SJCRH30 (cell line): ENCODE measurements at regions not wholly inside any gene's neighbourhood (a gene's known extent, or its start where the extent isn't known, plus 50 kb on each side); places are given as distances from the start of the nearest gene placed in this dataset.
A peak's percentile ranks its signal among the peaks of the same experiment; 100 is the strongest.

ENCODE experiments used
- DNase-seq, 2 experiments: peaks; one replicate each; pipeline ENCODE4 v3.0.0-alpha.2; 2015 to 2020
- H3K27ac ChIP-seq: fragments of 250-450 bp; sonication (Bioruptor Pico); 2 replicates; pipeline ENCODE4 v1.5.1; 2020; ENCODE audit warnings: mild to moderate bottlenecking, moderate library complexity
- H3K27me3 ChIP-seq: fragments of 250-450 bp; sonication (Bioruptor Pico); 2 replicates; pipeline ENCODE4 v1.5.1; 2020; ENCODE audit warnings: mild to moderate bottlenecking, moderate library complexity
- H3K36me3 ChIP-seq: fragments of 250-450 bp; sonication (Bioruptor Pico); 2 replicates; pipeline ENCODE4 v1.5.1; 2020; ENCODE audit warnings: mild to moderate bottlenecking, moderate library complexity
- H3K4me1 ChIP-seq: fragments of 250-450 bp; sonication (Bioruptor Pico); 2 replicates; pipeline ENCODE4 v1.5.1; 2020; ENCODE audit warnings: mild to moderate bottlenecking, moderate library complexity
- H3K4me3 ChIP-seq: fragments of 250-450 bp; sonication (Bioruptor Pico); 2 replicates; pipeline ENCODE4 v1.5.1; 2020; ENCODE audit warnings: mild to moderate bottlenecking, moderate library complexity
- H3K9me3 ChIP-seq: fragments of 250-450 bp; sonication (Bioruptor Pico); replicated peaks from 2 replicates; pipeline ENCODE4 v1.5.1; 2020; ENCODE audit warnings: mild to moderate bottlenecking, moderate library complexity

DNA sequence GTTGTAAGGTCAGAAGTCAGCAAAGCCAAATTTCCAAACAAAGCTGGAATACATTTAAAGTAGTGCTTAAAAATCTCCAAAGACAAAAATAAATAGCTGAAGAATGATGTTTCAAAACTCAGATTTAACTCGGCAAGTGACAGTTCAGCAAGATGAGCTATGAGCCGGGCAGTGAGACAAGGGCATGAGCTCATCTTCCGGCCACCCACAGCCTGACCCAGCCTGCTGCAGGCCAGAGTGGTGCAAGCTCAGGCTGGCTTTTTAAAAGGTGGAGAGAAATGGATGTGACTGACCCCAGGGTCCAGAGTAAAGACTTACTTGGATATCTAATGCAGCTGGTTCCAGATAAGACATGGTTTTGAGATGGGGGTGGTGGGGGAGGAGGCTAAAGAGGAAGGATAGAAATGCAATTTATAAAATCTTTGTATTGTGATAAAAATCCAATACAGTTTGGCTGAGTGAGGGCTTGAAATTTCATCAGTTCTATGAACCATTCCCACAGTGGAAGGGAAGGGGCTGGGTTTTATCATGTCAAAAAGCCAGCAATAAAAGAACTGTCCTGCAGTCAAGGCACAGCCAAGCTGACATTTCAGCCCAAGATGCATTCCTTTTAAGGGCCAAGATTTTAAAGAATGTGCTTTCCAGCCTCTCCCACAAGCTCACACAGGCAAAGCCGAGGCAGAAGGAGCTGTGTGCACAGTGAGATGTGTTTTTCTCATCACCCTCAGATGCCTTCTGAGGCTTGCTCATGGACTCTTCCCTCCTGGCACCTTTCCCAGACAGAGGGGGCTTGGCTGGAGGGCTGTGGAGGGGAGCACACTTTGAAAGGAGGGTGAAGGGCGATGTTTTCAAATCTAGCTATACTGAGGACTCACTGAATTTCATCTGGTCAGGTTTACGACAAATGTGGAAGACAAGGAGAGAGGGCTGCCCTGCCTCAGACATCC is 97.9 kb upstream of the KLHL29 start:
- Histone ChIP-seq H3K36me3 (no peaks in the 10 kb centered on the region), H3K9me3 (no peaks in the 10 kb centered on the region), H3K4me1 (peaks cover 14% of the 10 kb centered on the region), H3K27ac (no peak overlapping the region), H3K27me3 (no peaks in the 10 kb centered on the region), H3K4me3 (no peak overlapping the region)
- peak; percentile 34 to 35 for DNase-seq

DNA sequence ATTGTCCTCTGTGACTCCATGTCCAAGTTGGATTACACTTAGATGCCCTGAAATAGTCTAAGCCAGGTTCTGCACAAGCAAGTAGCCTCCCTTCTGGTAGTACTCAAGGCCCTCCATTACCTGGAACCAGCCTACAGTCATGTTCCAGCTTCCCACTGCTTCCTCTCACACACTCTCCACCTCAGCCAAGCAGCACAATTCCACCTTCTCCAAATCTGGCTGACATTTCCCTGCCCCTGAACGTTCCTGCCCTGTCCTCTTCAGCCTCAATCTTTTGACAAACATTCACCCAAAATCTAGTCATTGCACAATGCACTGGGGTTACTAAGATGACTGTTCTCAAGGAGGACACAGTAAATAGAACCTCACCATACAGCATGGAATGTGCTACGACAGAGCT is 95.3 kb upstream of the KLHL29 start:
- Histone ChIP-seq H3K36me3 (no peaks in the 10 kb centered on the region), H3K4me1 (peaks cover 22% of the 10 kb centered on the region), H3K27ac (no peak overlapping the region), H3K4me3 (no peak overlapping the region), H3K9me3 (no peaks in the 10 kb centered on the region), H3K27me3 (no peaks in the 10 kb centered on the region)
- DNase-seq, result no peak

DNA sequence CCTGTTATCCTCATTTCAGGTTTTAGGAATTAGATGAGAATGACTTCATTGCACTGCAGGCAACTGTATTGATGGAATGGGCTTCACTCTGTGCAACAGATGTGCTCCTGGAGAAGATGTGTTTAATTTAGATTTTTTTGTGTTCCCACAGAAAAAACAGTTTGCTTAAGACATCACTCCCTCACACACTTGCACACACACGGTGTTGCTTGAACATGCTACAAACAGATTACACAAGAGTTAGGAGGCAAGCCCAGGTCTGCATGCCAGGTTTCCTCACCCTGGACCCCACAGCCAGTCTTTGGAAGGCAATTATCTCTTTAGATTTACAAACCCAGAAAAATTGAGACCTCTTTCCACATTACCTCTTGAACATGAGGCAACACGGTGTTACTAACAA is 93.7 kb upstream of the KLHL29 start:
- Histone ChIP-seq H3K36me3 (no peaks in the 10 kb centered on the region), H3K27me3 (no peaks in the 10 kb centered on the region), H3K4me1 (peaks cover 21% of the 10 kb centered on the region), H3K27ac (no peak overlapping the region), H3K9me3 (no peaks in the 10 kb centered on the region), H3K4me3 (no peak overlapping the region)
- no peak for DNase-seq

DNA sequence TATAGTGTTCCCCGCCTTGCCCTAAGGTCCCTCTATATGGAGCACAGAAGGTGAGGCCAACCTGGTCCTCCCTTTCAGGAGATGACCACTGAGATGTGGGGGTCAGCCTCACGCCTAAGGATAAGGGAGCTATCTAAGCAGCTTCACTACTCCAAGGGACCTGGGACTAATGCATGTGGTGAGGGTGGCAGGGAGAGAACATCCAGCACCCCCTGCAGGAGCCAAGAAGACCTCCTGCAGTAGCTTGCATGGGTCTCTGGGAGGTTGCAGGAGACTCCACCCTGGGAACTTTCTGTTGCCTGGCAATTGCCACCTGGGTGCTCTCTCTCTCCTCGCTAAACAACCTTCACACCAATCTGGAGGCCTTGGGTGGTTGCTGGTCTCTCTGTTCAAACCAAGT is 93.0 kb upstream of the KLHL29 start:
- no peak overlapping the region for H3K4me3 ChIP-seq
- no peaks in the 10 kb centered on the region for H3K36me3 ChIP-seq
- H3K9me3 ChIP-seq, result no peaks in the 10 kb centered on the region
- no peak for DNase-seq
- H3K27me3 ChIP-seq, result no peaks in the 10 kb centered on the region
- H3K4me1 ChIP-seq, result peaks cover 13% of the 10 kb centered on the region; the same call in 1 of the 2 replicates
- H3K27ac ChIP-seq, result no peak overlapping the region

DNA sequence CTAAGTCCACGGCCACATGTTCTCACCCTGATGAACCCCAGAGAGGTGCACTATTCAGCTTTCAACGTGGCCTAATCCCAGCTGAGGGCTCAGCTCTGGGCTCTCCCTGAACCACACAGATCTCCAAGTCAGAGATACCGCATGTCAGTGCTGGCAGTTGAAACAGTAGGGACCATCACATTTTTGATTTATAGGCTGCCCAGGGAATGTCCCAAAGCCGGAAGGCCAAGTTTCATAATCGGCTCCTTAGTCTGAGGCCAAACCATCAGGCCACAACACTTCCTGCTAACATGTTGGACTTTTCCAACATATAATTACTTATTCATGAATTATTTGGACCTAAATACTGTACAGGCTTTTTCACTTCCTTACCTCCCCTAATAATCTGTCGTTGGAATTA is 91.9 kb upstream of the KLHL29 start:
- Histone ChIP-seq H3K27me3 (no peaks in the 10 kb centered on the region), H3K4me1 (0 out of 2 replicates have a peak, but pooled peaks cover 8% of the 10 kb centered on the region), H3K27ac (no peak overlapping the region), H3K4me3 (no peak overlapping the region), H3K36me3 (no peaks in the 10 kb centered on the region), H3K9me3 (no peaks in the 10 kb centered on the region)
- DNase-seq, result no peak

DNA sequence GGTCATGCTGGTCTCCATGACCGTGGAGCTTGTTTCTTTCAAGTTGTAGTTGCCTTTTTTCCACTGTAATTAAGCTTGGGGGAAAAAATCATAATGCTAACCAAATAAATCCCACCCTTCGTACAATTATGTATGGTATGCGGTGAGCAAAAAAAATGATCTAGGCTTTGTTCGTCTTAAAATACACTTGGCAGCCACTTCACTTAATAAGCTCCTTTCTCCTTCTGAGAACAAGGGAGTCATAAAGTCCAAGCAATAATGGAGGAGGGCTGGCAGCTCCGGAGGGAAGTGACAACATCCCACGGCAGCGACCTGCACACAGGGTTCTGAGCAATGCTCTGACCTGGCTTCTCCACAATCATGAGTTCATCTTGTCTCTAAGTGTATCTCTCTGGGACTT is 91.2 kb upstream of the KLHL29 start:
- no peak overlapping the region for H3K4me3 ChIP-seq
- no peak for DNase-seq
- 0 out of 2 replicates have a peak, but pooled peaks cover 8% of the 10 kb centered on the region for H3K4me1 ChIP-seq
- H3K27ac ChIP-seq, result no peak overlapping the region
- no peaks in the 10 kb centered on the region for H3K27me3 ChIP-seq
- H3K9me3 ChIP-seq, result no peaks in the 10 kb centered on the region
- H3K36me3 ChIP-seq, result no peaks in the 10 kb centered on the region

DNA sequence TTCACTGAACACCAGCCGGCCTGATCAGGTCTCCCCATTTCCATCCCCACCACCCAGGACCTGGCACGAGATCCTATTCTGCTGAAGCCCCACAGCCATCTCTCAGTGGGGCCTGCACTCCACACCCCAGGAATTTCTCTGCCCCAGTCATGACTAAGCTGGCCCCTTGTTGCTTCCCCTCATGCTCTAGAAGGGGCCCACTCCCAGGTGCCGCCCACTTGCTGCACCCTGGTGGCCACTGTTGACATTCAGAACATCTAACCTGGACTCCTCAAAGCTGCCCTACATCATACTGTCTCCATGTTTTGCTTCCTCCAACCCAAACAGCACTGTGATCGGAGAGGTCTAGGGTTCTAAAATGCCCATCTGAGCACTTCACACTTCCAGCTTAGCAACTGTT is 90.7 kb upstream of the KLHL29 start:
- DNase-seq, result peak in 1 of 2 experiments; percentile 26
- no peaks in the 10 kb centered on the region for H3K36me3 ChIP-seq
- H3K4me1 ChIP-seq, result 0 out of 2 replicates have a peak, but pooled peaks cover 8% of the 10 kb centered on the region
- H3K4me3 ChIP-seq, result no peak overlapping the region
- H3K9me3 ChIP-seq, result no peaks in the 10 kb centered on the region
- no peak overlapping the region for H3K27ac ChIP-seq
- H3K27me3 ChIP-seq, result no peaks in the 10 kb centered on the region

DNA sequence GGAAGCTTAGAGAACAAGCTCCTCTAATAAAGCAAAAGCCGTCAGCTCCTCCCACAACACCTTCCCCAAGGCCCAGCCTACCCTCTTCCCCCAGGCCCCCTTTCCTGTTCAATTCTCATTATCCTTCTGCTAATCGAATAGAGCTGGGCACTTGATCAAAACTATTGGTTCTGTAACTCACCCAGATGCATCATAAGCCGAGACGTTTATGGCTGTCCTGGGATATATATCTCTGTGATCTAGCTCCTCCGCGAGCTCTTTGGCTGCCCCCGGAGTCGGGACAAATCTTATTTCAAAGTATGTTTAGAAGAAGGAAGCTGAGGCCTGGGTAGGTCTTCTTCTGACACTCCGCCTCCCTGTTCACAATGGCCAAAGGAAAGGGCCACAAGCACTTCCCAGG is 88.3 kb upstream of the KLHL29 start:
- no peaks in the 10 kb centered on the region for H3K27me3 ChIP-seq
- DNase-seq, result no peak
- H3K36me3 ChIP-seq, result no peaks in the 10 kb centered on the region
- H3K9me3 ChIP-seq, result no peaks in the 10 kb centered on the region
- 0 out of 2 replicates have a peak, but pooled peaks cover 8% of the 10 kb centered on the region for H3K4me1 ChIP-seq
- H3K4me3 ChIP-seq, result no peak overlapping the region
- no peak overlapping the region for H3K27ac ChIP-seq

DNA sequence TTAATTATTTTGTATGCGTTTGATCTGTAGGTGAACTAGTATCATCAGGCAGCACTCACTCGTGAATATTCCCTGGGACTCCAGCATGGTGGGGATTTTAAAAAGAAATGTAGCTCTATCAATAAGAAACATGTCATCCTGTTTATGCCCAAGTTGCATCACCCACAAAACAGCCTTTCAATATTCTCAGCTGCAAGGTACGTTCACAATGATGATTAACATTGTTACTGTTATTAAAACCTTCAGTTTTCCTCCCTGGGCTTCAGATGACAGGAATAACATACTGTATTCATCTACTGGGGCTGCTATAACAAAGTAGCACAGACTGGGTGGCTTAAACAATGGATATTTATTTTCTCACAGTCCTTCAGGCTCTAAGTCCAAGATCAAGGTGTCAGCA is 87.9 kb upstream of the KLHL29 start:
- H3K27ac ChIP-seq, result no peak overlapping the region
- H3K4me1 ChIP-seq, result 0 out of 2 replicates have a peak, but pooled peaks cover 8% of the 10 kb centered on the region

DNA sequence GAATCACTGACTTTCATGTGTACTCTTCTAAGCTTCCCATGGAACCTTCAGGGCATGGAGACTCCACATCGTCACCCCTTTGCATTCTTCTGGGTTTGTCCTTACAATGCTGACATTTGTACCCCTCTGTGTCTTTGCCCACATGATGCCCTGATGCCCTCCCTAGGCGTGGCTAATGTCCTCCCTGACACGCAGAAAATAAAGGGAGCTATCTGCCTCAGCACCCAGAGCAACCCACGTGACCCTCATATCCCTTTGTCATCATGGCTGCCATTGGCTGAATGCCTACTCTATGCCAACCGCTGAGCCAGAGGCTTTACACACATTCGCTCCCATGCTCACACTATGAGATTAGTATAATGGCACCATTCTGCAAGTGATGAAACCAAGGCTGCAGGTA is 86.4 kb upstream of the KLHL29 start:
- Histone ChIP-seq H3K27ac (no peak overlapping the region), H3K36me3 (no peaks in the 10 kb centered on the region), H3K9me3 (no peaks in the 10 kb centered on the region), H3K4me1 (0 out of 2 replicates have a peak, but pooled peaks cover 2% of the 10 kb centered on the region), H3K4me3 (no peak overlapping the region), H3K27me3 (no peaks in the 10 kb centered on the region)
- DNase-seq, result no peak

More for the DNA sequence above, 87.9 kb upstream of the KLHL29 start:
- Histone ChIP-seq H3K4me3 (no peak overlapping the region), H3K9me3 (no peaks in the 10 kb centered on the region), H3K36me3 (no peaks in the 10 kb centered on the region), H3K27me3 (no peaks in the 10 kb centered on the region)
- DNase-seq, result no peak

DNA sequence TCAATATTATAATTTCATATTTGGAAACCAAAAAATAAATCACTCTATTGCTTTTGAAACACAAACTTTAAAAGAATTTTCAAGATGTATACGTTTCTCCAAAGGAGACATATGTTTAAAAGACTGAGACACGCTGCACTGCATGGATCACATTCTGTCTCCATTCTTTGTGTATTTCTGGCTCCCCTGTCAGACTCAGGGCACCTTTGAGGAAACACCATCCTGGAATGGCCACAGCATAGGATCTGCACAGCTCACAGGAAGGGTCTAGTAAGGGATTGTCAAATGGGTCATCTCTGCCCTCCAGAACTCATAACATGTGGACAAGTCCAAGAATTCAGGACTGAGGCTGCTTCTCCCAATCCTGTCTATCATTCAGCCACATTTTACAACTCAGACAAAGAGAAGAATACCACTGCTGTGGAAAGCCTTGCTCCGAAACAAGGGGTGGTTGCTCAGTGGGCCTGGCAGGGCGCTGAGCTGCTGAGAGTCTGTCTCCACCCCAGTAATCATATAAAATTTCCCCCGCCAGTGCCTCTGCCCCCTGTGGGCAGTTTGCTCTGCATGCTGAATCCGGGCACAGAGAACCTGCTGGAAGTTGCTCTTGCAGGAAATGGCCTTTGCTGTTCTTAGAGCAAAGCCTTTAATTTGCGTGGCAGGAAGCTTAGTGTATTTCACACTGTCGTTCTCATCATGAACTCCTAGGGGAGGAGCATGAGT is 85.3 kb upstream of the KLHL29 start:
- H3K4me3 ChIP-seq, result no peak overlapping the region
- no peaks in the 10 kb centered on the region; the same call in 1 of the 2 replicates for H3K4me1 ChIP-seq
- H3K36me3 ChIP-seq, result no peaks in the 10 kb centered on the region
- no peaks in the 10 kb centered on the region for H3K27me3 ChIP-seq
- DNase-seq, result no peak
- H3K9me3 ChIP-seq, result no peaks in the 10 kb centered on the region
- H3K27ac ChIP-seq, result no peak overlapping the region

DNA sequence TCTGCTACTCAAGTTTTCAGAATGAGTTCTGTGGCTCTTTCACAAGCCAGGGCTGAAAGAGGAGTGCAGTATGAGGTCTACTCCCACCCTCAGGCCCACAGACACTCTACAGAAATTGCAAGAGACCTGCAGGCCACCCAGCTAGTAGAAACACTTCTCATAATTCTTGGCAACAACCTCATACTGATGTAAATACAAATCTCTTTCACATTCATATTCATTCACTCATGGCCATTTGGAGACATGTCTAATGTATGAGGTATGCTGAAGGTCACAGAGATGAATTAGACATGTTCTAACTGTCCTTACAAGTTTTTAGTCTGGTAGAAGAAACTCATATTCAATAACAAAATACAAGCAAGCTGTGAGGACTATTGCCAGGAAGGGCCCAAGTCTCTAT is 83.8 kb upstream of the KLHL29 start:
- Histone ChIP-seq H3K36me3 (no peaks in the 10 kb centered on the region), H3K4me1 (no peaks in the 10 kb centered on the region; the same call in 1 of the 2 replicates), H3K27ac (no peak overlapping the region), H3K4me3 (no peak overlapping the region), H3K27me3 (no peaks in the 10 kb centered on the region), H3K9me3 (no peaks in the 10 kb centered on the region)
- no peak for DNase-seq

DNA sequence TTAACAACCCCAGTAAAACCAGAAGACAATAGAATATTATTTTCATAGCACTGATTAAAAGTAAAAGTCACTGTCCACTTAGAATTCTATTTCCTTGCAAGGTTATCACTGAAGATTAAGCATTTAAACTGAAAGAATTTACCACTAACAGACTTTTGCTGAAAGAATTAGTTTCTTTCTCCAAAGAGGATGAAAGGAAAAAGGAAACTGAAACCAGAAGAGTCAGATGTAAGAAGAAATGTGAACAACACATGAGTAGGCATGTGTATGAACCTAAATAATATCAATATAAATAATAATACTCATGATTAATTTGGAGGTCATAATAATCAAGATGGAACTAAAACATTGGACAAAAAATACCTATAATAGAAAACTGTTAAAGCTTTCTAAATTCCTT is 82.4 kb upstream of the KLHL29 start:
- Histone ChIP-seq H3K36me3 (no peaks in the 10 kb centered on the region), H3K9me3 (no peaks in the 10 kb centered on the region), H3K27ac (no peak overlapping the region), H3K4me3 (no peak overlapping the region), H3K4me1 (no peaks in the 10 kb centered on the region; the same call in 1 of the 2 replicates), H3K27me3 (no peaks in the 10 kb centered on the region)
- no peak for DNase-seq

DNA sequence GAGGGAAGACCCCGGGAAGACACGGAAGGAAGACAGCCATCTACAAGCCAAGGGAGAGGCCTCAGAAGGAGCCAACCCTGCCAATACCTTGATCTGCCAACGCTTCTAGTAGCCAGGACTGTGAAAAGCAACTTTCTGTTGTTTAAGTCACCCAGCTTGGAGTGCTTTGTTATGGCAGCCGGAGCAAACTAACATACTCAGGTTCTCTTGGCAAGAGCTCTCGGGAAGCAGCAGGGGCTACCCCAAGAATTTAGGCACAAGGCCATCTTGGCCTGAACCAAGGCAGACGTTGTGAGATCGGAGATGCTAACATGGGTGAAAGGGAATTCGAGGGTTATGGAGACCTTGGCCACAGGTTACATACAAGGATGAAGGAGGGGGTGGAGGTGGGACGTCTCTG is 78.6 kb upstream of the KLHL29 start:
- Histone ChIP-seq H3K9me3 (no peaks in the 10 kb centered on the region), H3K27me3 (no peaks in the 10 kb centered on the region), H3K36me3 (no peaks in the 10 kb centered on the region), H3K27ac (no peak overlapping the region), H3K4me1 (no peaks in the 10 kb centered on the region; the same call in 1 of the 2 replicates), H3K4me3 (no peak overlapping the region)
- no peak for DNase-seq

DNA sequence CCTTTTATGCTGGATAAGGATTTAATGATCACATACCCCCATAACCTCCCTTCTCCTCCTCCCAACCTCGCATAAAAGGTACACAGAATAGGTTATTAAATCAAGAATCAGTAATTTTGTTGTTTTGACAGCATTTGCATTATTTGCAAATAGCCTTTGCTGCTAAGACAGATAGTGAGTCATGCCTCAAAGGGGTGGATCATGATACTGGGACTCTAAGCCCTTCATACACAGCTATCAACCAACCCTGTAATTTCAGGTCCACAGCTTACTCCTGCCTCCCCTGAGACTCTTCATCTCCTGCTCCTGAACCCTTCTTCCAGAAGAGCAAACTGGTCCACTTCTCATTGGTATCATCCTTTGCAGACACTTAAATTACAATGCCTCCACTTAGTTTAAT is 73.8 kb upstream of the KLHL29 start:
- DNase-seq, result no peak
- H3K36me3 ChIP-seq, result no peaks in the 10 kb centered on the region
- H3K9me3 ChIP-seq, result no peaks in the 10 kb centered on the region
- no peak overlapping the region for H3K4me3 ChIP-seq
- H3K27ac ChIP-seq, result no peak overlapping the region
- no peaks in the 10 kb centered on the region for H3K4me1 ChIP-seq
- H3K27me3 ChIP-seq, result no peaks in the 10 kb centered on the region
